DOHH2 (cell line): ENCODE measurements at regions not wholly inside any gene's neighbourhood (a gene's known extent, or its start where the extent isn't known, plus 50 kb on each side); places are given as distances from the start of the nearest gene placed in this dataset.

ENCODE experiments used
- H3F3A ChIP-seq: fragments of 200-600 bp; sonication (generic), shearing (Covaris generic); 2 replicates; pipeline ENCODE4 v1.6.0; 2016; ENCODE audit warnings: antibody characterized with exemption, mild to moderate bottlenecking; ENCODE audit not compliant: control insufficient read depth, insufficient read depth
- H3K27ac ChIP-seq: fragments of 200-600 bp; sonication (generic); 2 replicates; pipeline ENCODE4 v1.5.1; 2014; ENCODE audit warnings: low read depth, mild to moderate bottlenecking, low read length, moderate library complexity
- H3K27me3 ChIP-seq: fragments of 200-600 bp; sonication (generic); 2 replicates; pipeline ENCODE4 v1.6.1; 2014; ENCODE audit warnings: mild to moderate bottlenecking, low read length, mixed read lengths; ENCODE audit not compliant: control insufficient read depth
- H3K36me3 ChIP-seq: fragments of 200-600 bp; sonication (generic); 2 replicates; pipeline ENCODE4 v1.6.1; 2014; ENCODE audit warnings: mild to moderate bottlenecking, low read length, moderate library complexity, mixed read lengths; ENCODE audit not compliant: control insufficient read depth
- H3K4me1 ChIP-seq: fragments of 200-600 bp; sonication (generic); 2 replicates; pipeline ENCODE4 v1.6.1; 2014; ENCODE audit warnings: mild to moderate bottlenecking, low read length, mixed read lengths; ENCODE audit not compliant: control insufficient read depth
- H3K4me2 ChIP-seq: fragments of 200-600 bp; sonication (generic); 2 replicates; pipeline ENCODE4 v1.6.0; 2014; ENCODE audit warnings: mild to moderate bottlenecking, low read length, moderate library complexity
- H3K4me3 ChIP-seq: fragments of 200-600 bp; sonication (generic); 2 replicates; pipeline ENCODE4 v1.5.1; 2014; ENCODE audit warnings: mild to moderate bottlenecking, low read length, mixed read lengths
- H3K79me2 ChIP-seq: fragments of 200-600 bp; sonication (generic); 2 replicates; pipeline ENCODE4 v1.6.1; 2014; ENCODE audit warnings: mild to moderate bottlenecking, low read length, mixed read lengths; ENCODE audit not compliant: control insufficient read depth
- H3K9me2 ChIP-seq: fragments of 200-600 bp; sonication (generic); replicated peaks from 2 replicates; pipeline ENCODE4 v1.6.1; 2014; ENCODE audit warnings: mild to moderate bottlenecking, low read length, mixed read lengths; ENCODE audit not compliant: control insufficient read depth
- H3K9me3 ChIP-seq: fragments of 200-600 bp; sonication (generic); 2 replicates; pipeline ENCODE4 v1.6.1; 2014; ENCODE audit warnings: antibody characterized with exemption, low read length, mixed read lengths; ENCODE audit not compliant: control insufficient read depth, insufficient read depth
- H4K20me1 ChIP-seq: fragments of 200-600 bp; sonication (generic); 2 replicates; pipeline ENCODE4 v1.6.0; 2014; ENCODE audit warnings: low read depth, mild to moderate bottlenecking, antibody characterized with exemption, low read length, moderate library complexity; ENCODE audit not compliant: control insufficient read depth, insufficient read depth
- EZH2phosphoT487 ChIP-seq: fragments of 200-600 bp; sonication (generic); IDR thresholded peaks from 2 replicates; pipeline ENCODE4 v1.6.1; 2017; ENCODE audit warnings: borderline replicate concordance, mild to moderate bottlenecking, antibody characterized with exemption, low read length, moderate library complexity, mixed read lengths
- TF ChIP-seq, protein P1 (sequence below): fragments of 200-600 bp; sonication (generic); IDR thresholded peaks from one replicate; pipeline ENCODE4 v1.5.1; 2014; ENCODE audit warnings: antibody characterized with exemption, mild to moderate bottlenecking, low read depth, low read length; ENCODE audit not compliant: poor library complexity, severe bottlenecking

DNA sequence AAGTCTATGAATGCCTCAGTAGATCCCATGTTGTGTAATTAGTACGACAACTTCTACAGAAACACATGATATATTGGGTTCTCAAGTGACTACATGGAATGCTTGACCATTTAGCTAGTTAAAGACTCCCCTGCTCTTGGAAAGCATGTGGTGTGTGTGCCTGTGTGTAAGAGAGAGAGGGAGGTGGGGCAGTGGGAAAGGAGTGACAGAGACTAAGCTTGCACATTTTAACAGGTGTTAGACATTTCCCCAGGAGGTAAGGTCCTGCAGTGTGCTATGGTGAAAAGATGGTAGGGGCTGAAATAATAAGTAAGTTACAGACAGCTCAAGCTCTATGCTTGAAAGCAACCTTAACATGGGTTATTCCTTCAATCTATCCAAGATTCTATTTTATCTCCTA, 241.7 kb upstream of the GHITM start:
- H3K36me3 ChIP-seq, result no peaks in the 10 kb centered on the region
- H4K20me1 ChIP-seq, result no peaks in the 10 kb centered on the region
- no peak for TF ChIP-seq EZH2phosphoT487
- TF ChIP-seq, protein P1, sequence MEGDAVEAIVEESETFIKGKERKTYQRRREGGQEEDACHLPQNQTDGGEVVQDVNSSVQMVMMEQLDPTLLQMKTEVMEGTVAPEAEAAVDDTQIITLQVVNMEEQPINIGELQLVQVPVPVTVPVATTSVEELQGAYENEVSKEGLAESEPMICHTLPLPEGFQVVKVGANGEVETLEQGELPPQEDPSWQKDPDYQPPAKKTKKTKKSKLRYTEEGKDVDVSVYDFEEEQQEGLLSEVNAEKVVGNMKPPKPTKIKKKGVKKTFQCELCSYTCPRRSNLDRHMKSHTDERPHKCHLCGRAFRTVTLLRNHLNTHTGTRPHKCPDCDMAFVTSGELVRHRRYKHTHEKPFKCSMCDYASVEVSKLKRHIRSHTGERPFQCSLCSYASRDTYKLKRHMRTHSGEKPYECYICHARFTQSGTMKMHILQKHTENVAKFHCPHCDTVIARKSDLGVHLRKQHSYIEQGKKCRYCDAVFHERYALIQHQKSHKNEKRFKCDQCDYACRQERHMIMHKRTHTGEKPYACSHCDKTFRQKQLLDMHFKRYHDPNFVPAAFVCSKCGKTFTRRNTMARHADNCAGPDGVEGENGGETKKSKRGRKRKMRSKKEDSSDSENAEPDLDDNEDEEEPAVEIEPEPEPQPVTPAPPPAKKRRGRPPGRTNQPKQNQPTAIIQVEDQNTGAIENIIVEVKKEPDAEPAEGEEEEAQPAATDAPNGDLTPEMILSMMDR, result no peak
- no peak overlapping the region for H3K4me2 ChIP-seq
- H3K9me3 ChIP-seq, result no peaks in the 10 kb centered on the region
- H3K27ac ChIP-seq, result no peak overlapping the region
- H3K79me2 ChIP-seq, result no peaks in the 10 kb centered on the region
- H3K4me3 ChIP-seq, result no peak overlapping the region
- no peaks in the 10 kb centered on the region for H3F3A ChIP-seq
- H3K9me2 ChIP-seq, result no peaks in the 10 kb centered on the region
- no peaks in the 10 kb centered on the region for H3K4me1 ChIP-seq
- H3K27me3 ChIP-seq, result no peaks in the 10 kb centered on the region

DNA sequence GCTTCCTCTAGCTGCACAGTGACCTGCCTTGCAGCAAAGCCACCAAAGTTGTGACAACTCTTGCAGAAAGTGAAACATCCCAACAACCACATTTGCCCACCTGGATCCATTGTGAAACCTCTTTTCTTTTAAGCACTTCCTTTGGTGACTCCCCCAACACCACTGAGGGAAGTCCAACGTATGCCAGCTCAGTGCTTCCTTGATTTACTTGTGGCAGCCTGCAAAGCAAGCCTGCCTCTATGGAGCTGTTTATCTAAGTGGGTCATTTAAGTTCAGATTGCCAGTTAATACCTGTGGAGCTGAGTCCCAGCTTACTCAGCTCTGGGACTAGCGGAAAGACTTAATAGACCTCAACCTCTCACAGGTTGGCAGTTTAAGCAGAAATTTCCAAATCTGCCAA, 230.8 kb upstream of the GHITM start:
- Histone ChIP-seq H3F3A (no peaks in the 10 kb centered on the region), H3K9me2 (no peaks in the 10 kb centered on the region), H3K27ac (no peak overlapping the region), H3K36me3 (no peaks in the 10 kb centered on the region), H3K79me2 (no peaks in the 10 kb centered on the region), H3K9me3 (no peaks in the 10 kb centered on the region), H3K4me2 (no peak overlapping the region), H4K20me1 (no peaks in the 10 kb centered on the region), H3K27me3 (no peaks in the 10 kb centered on the region), H3K4me1 (peaks cover 17% of the 10 kb centered on the region), H3K4me3 (no peak overlapping the region)
- no peak for TF ChIP-seq EZH2phosphoT487
- TF ChIP-seq, protein P1, result no peak

DNA sequence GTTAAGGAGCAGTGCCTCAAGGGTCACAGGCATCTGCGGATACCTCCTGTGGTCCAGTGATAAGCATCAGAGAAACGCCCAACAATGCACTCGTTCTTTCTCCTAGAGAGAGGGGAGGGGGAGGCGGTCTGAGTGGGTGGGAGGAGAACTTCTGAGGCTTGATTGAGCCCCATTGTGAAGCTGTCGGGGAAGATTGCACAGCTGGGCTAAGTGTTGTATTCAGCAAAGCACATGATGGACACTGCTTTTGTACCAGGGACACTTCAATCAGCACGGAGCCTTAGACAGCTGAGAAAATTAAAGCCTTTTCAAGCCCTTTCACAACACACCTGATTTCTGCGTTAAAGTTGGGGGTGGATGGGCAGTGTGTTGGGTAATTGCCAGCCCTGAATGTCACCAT, 230.3 kb upstream of the GHITM start:
- no peak overlapping the region for H3K27ac ChIP-seq
- no peaks in the 10 kb centered on the region for H4K20me1 ChIP-seq
- H3K4me1 ChIP-seq, result peaks cover 17% of the 10 kb centered on the region
- no peaks in the 10 kb centered on the region for H3K27me3 ChIP-seq
- H3K9me2 ChIP-seq, result no peaks in the 10 kb centered on the region
- no peaks in the 10 kb centered on the region for H3K36me3 ChIP-seq
- TF ChIP-seq, protein P1, result no peak
- no peak for TF ChIP-seq EZH2phosphoT487
- H3K9me3 ChIP-seq, result no peaks in the 10 kb centered on the region
- H3K79me2 ChIP-seq, result no peaks in the 10 kb centered on the region
- H3K4me2 ChIP-seq, result no peak overlapping the region
- H3K4me3 ChIP-seq, result no peak overlapping the region
- no peaks in the 10 kb centered on the region for H3F3A ChIP-seq

DNA sequence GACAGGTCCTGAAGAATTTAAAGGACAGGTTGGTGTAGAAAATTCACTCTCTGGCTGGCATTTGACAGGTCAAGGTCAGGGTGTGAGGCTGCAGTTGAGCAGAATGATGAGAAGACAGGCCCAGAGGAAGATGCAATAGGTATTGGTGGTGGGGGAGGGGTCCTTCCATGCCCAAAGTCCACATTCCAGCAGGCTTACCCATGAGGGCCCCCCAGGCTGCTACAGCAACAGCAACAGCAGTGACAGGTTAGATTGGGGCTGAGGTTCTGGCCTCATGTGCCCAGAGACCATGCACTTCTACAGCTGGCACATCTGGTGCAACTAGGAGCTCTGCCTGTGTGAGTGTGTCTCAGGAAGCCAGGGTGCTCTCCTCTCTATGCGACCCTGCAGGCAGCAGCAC, 223.5 kb upstream of the GHITM start:
- no peaks in the 10 kb centered on the region for H3K9me3 ChIP-seq
- no peaks in the 10 kb centered on the region for H4K20me1 ChIP-seq
- no peaks in the 10 kb centered on the region for H3K79me2 ChIP-seq
- H3K27ac ChIP-seq, result no peak overlapping the region
- no peaks in the 10 kb centered on the region for H3K4me1 ChIP-seq
- H3K4me3 ChIP-seq, result no peak overlapping the region
- TF ChIP-seq, protein P1, result no peak
- TF ChIP-seq EZH2phosphoT487, result no peak
- H3K4me2 ChIP-seq, result no peak overlapping the region
- H3K27me3 ChIP-seq, result no peaks in the 10 kb centered on the region
- H3K9me2 ChIP-seq, result no peaks in the 10 kb centered on the region
- H3F3A ChIP-seq, result no peaks in the 10 kb centered on the region
- no peaks in the 10 kb centered on the region for H3K36me3 ChIP-seq
